Upper lobe of left lung (tissue), 6 donors: ENCODE measurements at regions not wholly inside any gene's neighbourhood (a gene's known extent, or its start where the extent isn't known, plus 50 kb on each side); places are given as distances from the start of the nearest gene placed in this dataset.

Experiments
- ATAC-seq, 2 donors: fragments of 200-7000 bp; cut with Tn5 transposase; one replicate each; pipeline ENCODE4 v1.9.1; 2022; ENCODE audit warnings: mild to moderate bottlenecking in 2 of 2, moderate library complexity in 2 of 2; ENCODE audit not compliant: low FRiP score in 2 of 2
- DNase-seq, 2 donors: peaks; one replicate each; pipeline ENCODE4 v3.0.0-alpha.2; 2019 to 2020
- H3K27ac ChIP-seq, 4 donors: fragments of 200-600 bp; sonication (generic); one replicate each; pipeline ENCODE4 v1.5.1; 2016 to 2019
- H3K27me3 ChIP-seq, 4 donors: fragments of 200-600 bp; sonication (generic); one replicate each; pipeline ENCODE4 v1.5.1; 2017 to 2019
- H3K36me3 ChIP-seq, 4 donors: fragments of 200-600 bp; sonication (generic); one replicate each; pipeline ENCODE4 v1.5.1; 2016 to 2019
- H3K4me1 ChIP-seq, 4 donors: fragments of 200-600 bp; sonication (generic); one replicate each; pipeline ENCODE4 v1.5.1; 2018 to 2019
- H3K4me3 ChIP-seq, 4 donors: fragments of 200-600 bp; sonication (generic); one replicate each; pipeline ENCODE4 v1.5.1; 2017 to 2019; ENCODE audit warnings: mild to moderate bottlenecking in 2 of 4, moderate library complexity in 1 of 4
- H3K9me3 ChIP-seq, 4 donors: fragments of 200-600 bp; sonication (generic); one replicate each; pipeline ENCODE4 v1.5.1; 2018 to 2019
- CTCF ChIP-seq, 6 experiments: fragments of 450-650 bp in 4 of 6; fragments of 200-600 bp in 2 of 6; sonication (generic) in 2 of 6; IDR thresholded peaks; one replicate each; pipeline ENCODE4 v1.5.1; 2016 to 2019; ENCODE audit warnings: antibody characterized with exemption in 6 of 6
- EP300 ChIP-seq, 4 donors: sonication (generic); formaldehyde crosslinking; IDR thresholded peaks; one replicate each; pipeline ENCODE4 v1.5.1; 2017; ENCODE audit warnings: antibody characterized with exemption in 4 of 4, control low read depth in 2 of 4
- POLR2A ChIP-seq, 4 donors: fragments of 450-650 bp; IDR thresholded peaks; one replicate each; pipeline ENCODE4 v1.5.1; 2016 to 2017; ENCODE audit warnings: antibody characterized with exemption in 4 of 4, mild to moderate bottlenecking in 2 of 4
- POLR2AphosphoS5 ChIP-seq, 2 donors: sonication (generic); formaldehyde crosslinking; IDR thresholded peaks; one replicate each; pipeline ENCODE4 v1.5.1; 2017; ENCODE audit warnings: antibody characterized with exemption in 2 of 2
- WGBS, 2 donors: methylation state at CpG; one replicate each; pipeline ENCODE4 v1.1.5; 2017 to 2018; 5-methylcytosine and 5-hydroxymethylcytosine counted together
- donor health status: DM: no; HTN: no; CAD: no; lungs with moderate emphysema.
- donor health status: DM: no; HTN: yes; CAD: no; lungs with severe emphysema.

- H3K27ac ChIP-seq: no peak overlapping the region
- TF ChIP-seq EP300 (IDR thresholded peaks at IDR 0.05) (no peak), POLR2A (IDR thresholded peaks at IDR 0.05) (no peak), CTCF (IDR thresholded peaks at IDR 0.05) (no peak), POLR2AphosphoS5 (IDR thresholded peaks at IDR 0.05) (no peak)
- no peaks in the 10 kb centered on the region for H3K9me3 ChIP-seq
- DNase-seq: no peak
- H3K4me3 ChIP-seq: no peak overlapping the region
- H3K36me3 ChIP-seq: no peaks in the 10 kb centered on the region
- H3K4me1 ChIP-seq: no peaks in the 10 kb centered on the region
- H3K27me3 ChIP-seq: no peaks in the 10 kb centered on the region
- no peak for ATAC-seq
- 85% methylated on average over 5 of the region's 5 CpGs for WGBS, 2 donors
These were observed 309.4 kb downstream of the SFMBT2 start for GRCh38 chr10:7101451-7101850.

GRCh38 chr10:7100032-7100702 lies 310.7 kb downstream of the SFMBT2 start:
- DNase-seq (no peak), ATAC-seq (no peak)
- Histone ChIP-seq H3K9me3 (no peaks in the 10 kb centered on the region), H3K4me3 (no peak overlapping the region), H3K4me1 (no peaks in the 10 kb centered on the region), H3K36me3 (no peaks in the 10 kb centered on the region), H3K27ac (no peak overlapping the region), H3K27me3 (no peaks in the 10 kb centered on the region)
- TF ChIP-seq POLR2A (IDR thresholded peaks at IDR 0.05) (no peak), POLR2AphosphoS5 (IDR thresholded peaks at IDR 0.05) (no peak)
- WGBS, 2 donors: 71 to 74% methylated on average over 8 of the region's 8 CpGs

GRCh38 chr10:7098160-7098762 lies 312.6 kb downstream of the SFMBT2 start:
- Histone ChIP-seq H3K36me3 (no peaks in the 10 kb centered on the region), H3K4me3 (no peak overlapping the region), H3K27ac (no peak overlapping the region), H3K4me1 (no peaks in the 10 kb centered on the region), H3K27me3 (no peaks in the 10 kb centered on the region), H3K9me3 (no peaks in the 10 kb centered on the region)
- TF ChIP-seq CTCF (IDR thresholded peaks at IDR 0.05): no peak
- no peak for TF ChIP-seq POLR2A (IDR thresholded peaks at IDR 0.05)
- no peak for TF ChIP-seq POLR2AphosphoS5 (IDR thresholded peaks at IDR 0.05)
- TF ChIP-seq EP300 (IDR thresholded peaks at IDR 0.05): no peak
- 79 to 86% methylated on average over 3 of the region's 3 CpGs for WGBS, 2 donors
- ATAC-seq (no peak), DNase-seq (no peak)

- H3K4me3 ChIP-seq: no peak overlapping the region
- WGBS, 2 donors: 63 to 70% methylated on average over 6 of the region's 6 CpGs
- H3K9me3 ChIP-seq: no peaks in the 10 kb centered on the region
- peaks cover 0 to 8% (median 0%) of the 10 kb centered on the region in 4 donors for H3K4me1 ChIP-seq
- no peaks in the 10 kb centered on the region for H3K36me3 ChIP-seq
- no peak overlapping the region for H3K27ac ChIP-seq
- DNase-seq: no peak
- H3K27me3 ChIP-seq: no peaks in the 10 kb centered on the region
- TF ChIP-seq POLR2AphosphoS5 (IDR thresholded peaks at IDR 0.05) (no peak), POLR2A (IDR thresholded peaks at IDR 0.05) (no peak), CTCF (IDR thresholded peaks at IDR 0.05) (no peak), EP300 (IDR thresholded peaks at IDR 0.05) (no peak)
- no peak for ATAC-seq
These were observed 316.1 kb downstream of the SFMBT2 start for GRCh38 chr10:7094781-7095180.

GRCh38 chr10:7093368-7093767 lies 317.5 kb downstream of the SFMBT2 start:
- Histone ChIP-seq H3K4me3 (no peak overlapping the region), H3K4me1 (peaks cover 0 to 8% (median 0%) of the 10 kb centered on the region in 4 donors), H3K27me3 (no peaks in the 10 kb centered on the region), H3K9me3 (no peaks in the 10 kb centered on the region), H3K27ac (no peak overlapping the region), H3K36me3 (no peaks in the 10 kb centered on the region)
- ATAC-seq (no peak), DNase-seq (no peak)
- 88 to 92% methylated on average over 5 of the region's 5 CpGs for WGBS, 2 donors
- TF ChIP-seq POLR2AphosphoS5 (IDR thresholded peaks at IDR 0.05) (no peak), EP300 (IDR thresholded peaks at IDR 0.05) (no peak), CTCF (IDR thresholded peaks at IDR 0.05) (no peak), POLR2A (IDR thresholded peaks at IDR 0.05) (no peak)
